SK-N-SH treated with all-trans-retinoic acid at 6 μM for 48 hours (cell line): ENCODE measurements at regions not wholly inside any gene's neighbourhood (a gene's known extent, or its start where the extent isn't known, plus 50 kb on each side); places are given as distances from the start of the nearest gene placed in this dataset.

Experiments
- CREB5 ChIP-seq: fragments of 250-450 bp; sonication (Bioruptor Pico); IDR thresholded peaks from 2 replicates; pipeline ENCODE4 v1.5.1; 2020; ENCODE audit warnings: low read depth, mild to moderate bottlenecking, moderate library complexity
- ESRRG ChIP-seq: fragments of 250-450 bp; sonication (Bioruptor Pico); IDR thresholded peaks from 2 replicates; pipeline ENCODE4 v1.6.1; 2021; ENCODE audit warnings: mild to moderate bottlenecking
- GLIS3 ChIP-seq: fragments of 250-450 bp; sonication (Bioruptor Pico); IDR thresholded peaks from 2 replicates; pipeline ENCODE4 v1.5.0; 2020; ENCODE audit warnings: mild to moderate bottlenecking, moderate library complexity
- PATZ1 ChIP-seq: fragments of 250-450 bp; sonication (Bioruptor Pico); IDR thresholded peaks from 2 replicates; pipeline ENCODE4 v1.8.0; 2020; ENCODE audit warnings: mild to moderate bottlenecking, moderate library complexity, borderline replicate concordance
- POU6F1 ChIP-seq: fragments of 250-450 bp; sonication (Bioruptor Pico); IDR thresholded peaks from 2 replicates; pipeline ENCODE4 v1.8.0; 2021; ENCODE audit warnings: low read depth, mild to moderate bottlenecking, moderate library complexity, borderline replicate concordance
- PPARA ChIP-seq: fragments of 250-450 bp; sonication (Bioruptor Pico); IDR thresholded peaks from 2 replicates; pipeline ENCODE4 v1.5.0; 2020; ENCODE audit warnings: mild to moderate bottlenecking, borderline replicate concordance
- RARB ChIP-seq: fragments of 250-450 bp; sonication (Bioruptor Pico); IDR thresholded peaks from 2 replicates; pipeline ENCODE4 v1.8.0; 2021; ENCODE audit warnings: mild to moderate bottlenecking, moderate library complexity
- ZC3H10 ChIP-seq: fragments of 250-450 bp; sonication (Bioruptor Pico); IDR thresholded peaks from 2 replicates; pipeline ENCODE4 v1.5.1; 2021; ENCODE audit warnings: mild to moderate bottlenecking, moderate library complexity
- ZFP3 ChIP-seq: fragments of 250-450 bp; sonication (Bioruptor Pico); IDR thresholded peaks from 2 replicates; pipeline ENCODE4 v1.5.0; 2020; ENCODE audit warnings: mild to moderate bottlenecking, moderate library complexity
- ZFP30 ChIP-seq: fragments of 450-650 bp; formaldehyde crosslinking; IDR thresholded peaks from 2 replicates; pipeline ENCODE4 v1.5.0; 2022; ENCODE audit warnings: mild to moderate bottlenecking, moderate library complexity
- ZNF565 ChIP-seq: fragments of 450-650 bp; formaldehyde crosslinking; conservative IDR thresholded peaks from 2 replicates; pipeline ENCODE4 v1.5.0; 2020; ENCODE audit warnings: low read depth, mild to moderate bottlenecking, moderate library complexity

GRCh38 chr2:126515471-126515870 is 140.5 kb upstream of the GYPC start:
- TF ChIP-seq CREB5 (CRISPR knock-in tag) (no peak), ZFP3 (CRISPR knock-in tag) (no peak), PPARA (CRISPR knock-in tag) (no peak), ESRRG (CRISPR knock-in tag) (no peak), ZNF565 (no peak), ZC3H10 (CRISPR knock-in tag) (no peak), POU6F1 (no peak), ZFP30 (CRISPR knock-in tag) (no peak), GLIS3 (CRISPR knock-in tag) (no peak), PATZ1 (CRISPR knock-in tag) (no peak), RARB (CRISPR knock-in tag) (no peak)
